T-helper 2 cell treated with Interferon-gamma antibody and Interleukin-4, amounts not matched to agents 5 μg/mL and 100 μg/mL, for 36 hours (primary cell): ENCODE measurements at regions not wholly inside any gene's neighbourhood (a gene's known extent, or its start where the extent isn't known, plus 50 kb on each side); places are given as distances from the start of the nearest gene placed in this dataset.
"Not testable (repeated sequence)": the region's sequence is repeated elsewhere in the genome, so short reads cannot be mapped to it uniquely, and the experiment has no call there.

Source experiments
- DNase-seq: peaks from one replicate; pipeline ENCODE4 v3.0.0; 2021; ENCODE audit warnings: low spot score
- H3K27ac Mint-ChIP-seq: one replicate; pipeline ENCODE4 v1.8.0; 2021; ENCODE audit warnings: mild to moderate bottlenecking, mixed read lengths
- H3K27me3 Mint-ChIP-seq: one replicate; pipeline ENCODE4 v1.8.0; 2021; ENCODE audit warnings: low read depth, mixed read lengths
- H3K36me3 Mint-ChIP-seq: one replicate; pipeline ENCODE4 v1.8.0; 2021; ENCODE audit warnings: low read depth, mixed read lengths
- H3K4me1 Mint-ChIP-seq: one replicate; pipeline ENCODE4 v1.8.0; 2021; ENCODE audit warnings: low read depth, mixed read lengths
- H3K4me3 Mint-ChIP-seq: one replicate; pipeline ENCODE4 v1.8.0; 2022; ENCODE audit warnings: mild to moderate bottlenecking, moderate library complexity, mixed read lengths
- H3K9me3 Mint-ChIP-seq: one replicate; pipeline ENCODE4 v1.8.0; 2021; ENCODE audit warnings: mixed read lengths

GRCh38 chr14:84074626-84075025 lies 1455.3 kb upstream of the FLRT2 start:
- H3K4me3 Mint-ChIP-seq = no peak overlapping the region
- DNase-seq = no peak
- H3K9me3 Mint-ChIP-seq = peaks cover 29% of the 10 kb centered on the region
- H3K27ac Mint-ChIP-seq = no peak overlapping the region
- H3K36me3 Mint-ChIP-seq = no peaks in the 10 kb centered on the region
- H3K4me1 Mint-ChIP-seq = no peaks in the 10 kb centered on the region
- H3K27me3 Mint-ChIP-seq = no peaks in the 10 kb centered on the region

GRCh38 chr14:84080944-84081343 lies 1449.0 kb upstream of the FLRT2 start:
- Mint-ChIP-seq H3K4me1 (no peaks in the 10 kb centered on the region), H3K4me3 (no peak overlapping the region), H3K36me3 (no peaks in the 10 kb centered on the region), H3K9me3 (peaks cover 42% of the 10 kb centered on the region), H3K27ac (no peak overlapping the region), H3K27me3 (no peaks in the 10 kb centered on the region)
- DNase-seq = no peak

- H3K27me3 Mint-ChIP-seq = no peaks in the 10 kb centered on the region
- no peak overlapping the region for H3K27ac Mint-ChIP-seq
- H3K4me3 Mint-ChIP-seq = no peak overlapping the region
- H3K36me3 Mint-ChIP-seq = no peaks in the 10 kb centered on the region
- no peaks in the 10 kb centered on the region for H3K4me1 Mint-ChIP-seq
- H3K9me3 Mint-ChIP-seq = peaks cover 42% of the 10 kb centered on the region
- no peak for DNase-seq
Measured at GRCh38 chr14:84084056-84084630, 1445.8 kb upstream of the FLRT2 start.

- no peaks in the 10 kb centered on the region for H3K36me3 Mint-ChIP-seq
- H3K27ac Mint-ChIP-seq = no peak overlapping the region
- H3K4me1 Mint-ChIP-seq = no peaks in the 10 kb centered on the region
- DNase-seq = no peak
- H3K9me3 Mint-ChIP-seq = peaks cover 41% of the 10 kb centered on the region
- no peaks in the 10 kb centered on the region for H3K27me3 Mint-ChIP-seq
- H3K4me3 Mint-ChIP-seq = no peak overlapping the region
Measured at GRCh38 chr14:84085493-84085892, 1444.5 kb upstream of the FLRT2 start.

GRCh38 chr14:84086714-84087113 lies 1443.2 kb upstream of the FLRT2 start:
- Mint-ChIP-seq H3K36me3 (no peaks in the 10 kb centered on the region), H3K9me3 (peaks cover 33% of the 10 kb centered on the region)

GRCh38 chr14:84087986-84088531 lies 1441.9 kb upstream of the FLRT2 start:
- H3K4me3 Mint-ChIP-seq = no peak overlapping the region
- no peaks in the 10 kb centered on the region for H3K36me3 Mint-ChIP-seq
- no peak overlapping the region for H3K27ac Mint-ChIP-seq
- no peaks in the 10 kb centered on the region for H3K4me1 Mint-ChIP-seq
- DNase-seq = no peak
- H3K9me3 Mint-ChIP-seq = peaks cover 28% of the 10 kb centered on the region
- H3K27me3 Mint-ChIP-seq = no peaks in the 10 kb centered on the region

More at GRCh38 chr14:84086714-84087113, 1443.2 kb upstream of the FLRT2 start:
- H3K4me1 Mint-ChIP-seq = no peaks in the 10 kb centered on the region
- no peak overlapping the region for H3K4me3 Mint-ChIP-seq
- no peak for DNase-seq
- no peaks in the 10 kb centered on the region for H3K27me3 Mint-ChIP-seq
- H3K27ac Mint-ChIP-seq = no peak overlapping the region

- Mint-ChIP-seq H3K36me3 (no peaks in the 10 kb centered on the region), H3K9me3 (peaks cover 27% of the 10 kb centered on the region), H3K4me1 (no peaks in the 10 kb centered on the region), H3K27me3 (no peaks in the 10 kb centered on the region), H3K4me3 (no peak overlapping the region), H3K27ac (no peak overlapping the region)
- no peak for DNase-seq
Measured at GRCh38 chr14:84090837-84091236, 1439.1 kb upstream of the FLRT2 start.

GRCh38 chr14:84095681-84096080 lies 1434.3 kb upstream of the FLRT2 start:
- H3K4me3 Mint-ChIP-seq = no peak overlapping the region
- no peaks in the 10 kb centered on the region for H3K36me3 Mint-ChIP-seq
- peaks cover 8% of the 10 kb centered on the region for H3K9me3 Mint-ChIP-seq
- no peak for DNase-seq
- no peaks in the 10 kb centered on the region for H3K27me3 Mint-ChIP-seq
- no peaks in the 10 kb centered on the region for H3K4me1 Mint-ChIP-seq
- no peak overlapping the region for H3K27ac Mint-ChIP-seq

- H3K4me1 Mint-ChIP-seq = no peaks in the 10 kb centered on the region
- no peak for DNase-seq
- H3K4me3 Mint-ChIP-seq = no peak overlapping the region
- peaks cover 27% of the 10 kb centered on the region for H3K9me3 Mint-ChIP-seq
- no peaks in the 10 kb centered on the region for H3K27me3 Mint-ChIP-seq
- H3K27ac Mint-ChIP-seq = no peak overlapping the region
- no peaks in the 10 kb centered on the region for H3K36me3 Mint-ChIP-seq
Measured at GRCh38 chr14:84098261-84098660, 1431.7 kb upstream of the FLRT2 start.

- H3K9me3 Mint-ChIP-seq = peaks cover 32% of the 10 kb centered on the region
- not testable (repeated sequence) for H3K27ac Mint-ChIP-seq, H3K36me3 Mint-ChIP-seq, H3K4me1 Mint-ChIP-seq, H3K4me3 Mint-ChIP-seq, H3K27me3 Mint-ChIP-seq, DNase-seq
Measured at GRCh38 chr14:84099560-84099959, 1430.4 kb upstream of the FLRT2 start.

- Mint-ChIP-seq H3K4me3 (no peak overlapping the region), H3K27ac (no peak overlapping the region), H3K9me3 (peaks cover 27% of the 10 kb centered on the region), H3K27me3 (no peaks in the 10 kb centered on the region), H3K36me3 (no peaks in the 10 kb centered on the region), H3K4me1 (no peaks in the 10 kb centered on the region)
- no peak for DNase-seq
Measured at GRCh38 chr14:84107835-84108343, 1422.1 kb upstream of the FLRT2 start.

- no peak overlapping the region for H3K27ac Mint-ChIP-seq
- no peak for DNase-seq
- H3K4me3 Mint-ChIP-seq = no peak overlapping the region
- no peaks in the 10 kb centered on the region for H3K27me3 Mint-ChIP-seq
- H3K36me3 Mint-ChIP-seq = no peaks in the 10 kb centered on the region
- H3K4me1 Mint-ChIP-seq = no peaks in the 10 kb centered on the region
- H3K9me3 Mint-ChIP-seq = peaks cover 34% of the 10 kb centered on the region
Measured at GRCh38 chr14:84108746-84109457, 1421.0 kb upstream of the FLRT2 start.

GRCh38 chr14:84112589-84112988 lies 1417.4 kb upstream of the FLRT2 start:
- no peaks in the 10 kb centered on the region for H3K27me3 Mint-ChIP-seq
- no peaks in the 10 kb centered on the region for H3K36me3 Mint-ChIP-seq
- no peak overlapping the region for H3K4me3 Mint-ChIP-seq
- H3K27ac Mint-ChIP-seq = no peak overlapping the region
- no peak for DNase-seq
- H3K4me1 Mint-ChIP-seq = no peaks in the 10 kb centered on the region
- H3K9me3 Mint-ChIP-seq = peaks cover 34% of the 10 kb centered on the region

- H3K27me3 Mint-ChIP-seq = no peaks in the 10 kb centered on the region
- H3K36me3 Mint-ChIP-seq = no peaks in the 10 kb centered on the region
- no peak overlapping the region for H3K27ac Mint-ChIP-seq
- no peak overlapping the region for H3K4me3 Mint-ChIP-seq
- peaks cover 4% of the 10 kb centered on the region for H3K9me3 Mint-ChIP-seq
- no peaks in the 10 kb centered on the region for H3K4me1 Mint-ChIP-seq
- DNase-seq = no peak
Measured at GRCh38 chr14:84125676-84126075, 1404.3 kb upstream of the FLRT2 start.
